GM19043 (cell line): ENCODE measurements at regions not wholly inside any gene's neighbourhood (a gene's known extent, or its start where the extent isn't known, plus 50 kb on each side); places are given as distances from the start of the nearest gene placed in this dataset.
"Not testable (repeated sequence)": the region's sequence is repeated elsewhere in the genome, so short reads cannot be mapped to it uniquely, and the experiment has no call there.

Experiments
- ATAC-seq: cut with Tn5 transposase; IDR thresholded peaks from one replicate; pipeline ENCODE4 v1.9.1; 2021; ENCODE audit warnings: low read depth; ENCODE audit not compliant: unreplicated experiment

DNA sequence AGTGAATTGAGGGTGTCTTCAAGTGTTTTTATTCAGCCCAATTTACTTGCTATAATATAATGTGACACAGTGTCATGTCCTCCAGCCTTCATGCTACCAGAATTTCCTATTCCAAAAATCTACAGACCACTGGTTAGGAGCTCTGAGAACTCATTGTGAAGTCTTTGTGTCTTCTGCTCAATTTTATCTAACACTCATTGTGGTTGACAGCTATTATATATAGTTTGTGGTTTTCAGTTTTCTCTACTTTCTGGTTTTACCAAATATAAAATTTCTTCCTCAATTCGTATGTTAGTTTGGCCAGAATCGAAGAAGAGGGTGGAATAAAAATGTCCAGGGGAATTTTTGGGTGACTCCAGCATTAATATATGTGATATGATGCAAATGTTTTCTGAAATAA is 509.3 kb upstream of the NUDT12 start:
- no peak for ATAC-seq

DNA sequence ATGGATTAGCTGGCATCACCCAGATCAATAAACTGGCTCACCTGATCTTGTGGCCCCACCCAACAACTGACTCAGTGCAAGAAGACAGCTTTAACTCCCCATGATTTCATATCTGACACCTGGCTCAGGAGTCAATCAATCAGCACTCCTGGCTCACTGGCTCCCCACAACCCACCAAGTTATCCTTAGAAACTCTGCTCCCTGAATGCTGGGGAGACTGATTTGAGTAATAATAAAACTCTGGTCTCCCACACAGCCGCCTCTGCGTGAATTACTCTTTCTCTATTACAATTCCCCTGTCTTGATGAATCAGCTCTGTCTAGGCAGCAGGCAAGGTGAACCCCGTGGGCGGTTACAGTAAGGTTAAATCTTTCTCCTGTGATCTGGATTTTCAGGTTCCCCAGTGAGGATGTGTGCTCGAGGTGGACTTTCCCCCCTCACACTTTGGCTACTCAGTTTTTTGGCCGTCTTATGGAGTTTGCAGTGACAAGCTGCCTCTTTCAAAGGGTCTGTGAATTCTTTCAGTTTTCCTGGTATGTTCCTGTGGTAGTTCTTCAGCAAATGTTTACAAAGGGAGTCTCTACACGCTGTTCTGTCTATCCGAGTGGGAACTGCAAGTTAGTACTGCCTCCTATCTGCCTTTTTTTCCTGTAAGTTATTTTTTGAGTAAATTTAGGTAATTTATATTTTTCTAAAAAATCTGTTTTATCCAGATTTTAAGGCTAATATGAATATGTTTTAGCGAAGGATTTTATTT is 500.2 kb upstream of the NUDT12 start:
- no peak for ATAC-seq

DNA sequence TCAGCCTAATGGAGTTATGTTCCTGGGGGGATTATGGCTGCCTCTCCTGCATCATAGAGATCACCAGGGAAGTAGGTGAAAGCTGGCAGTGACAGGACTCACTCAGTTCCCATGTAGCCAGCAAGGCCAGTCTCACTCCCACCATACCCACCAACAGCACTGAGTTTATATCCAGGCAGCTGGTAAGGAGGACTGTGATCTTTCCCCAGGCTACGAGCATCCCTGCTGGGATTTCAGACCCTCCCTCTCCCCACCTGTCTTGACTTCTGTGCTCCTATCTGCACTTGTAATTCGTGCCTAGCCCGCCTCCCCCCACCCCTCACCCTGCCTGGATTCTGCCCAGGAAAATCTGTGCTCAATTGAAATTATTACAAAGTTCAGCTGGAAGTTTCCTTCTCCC is 499.1 kb upstream of the NUDT12 start:
- ATAC-seq = no peak

DNA sequence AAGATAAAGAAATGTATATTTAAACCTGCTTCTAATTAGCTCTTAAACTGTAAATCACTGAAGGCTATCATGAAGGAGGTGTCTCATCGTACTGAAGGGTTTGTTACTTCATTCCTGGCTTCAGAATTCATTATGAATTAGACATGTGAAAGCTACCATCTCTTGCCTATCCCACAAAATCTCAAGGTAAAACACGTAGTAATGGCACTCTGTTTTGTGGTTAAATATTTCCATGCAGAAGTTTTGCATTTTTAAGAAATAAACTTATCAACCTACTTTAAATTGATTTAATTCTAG is 490.7 kb upstream of the NUDT12 start:
- ATAC-seq = no peak

DNA sequence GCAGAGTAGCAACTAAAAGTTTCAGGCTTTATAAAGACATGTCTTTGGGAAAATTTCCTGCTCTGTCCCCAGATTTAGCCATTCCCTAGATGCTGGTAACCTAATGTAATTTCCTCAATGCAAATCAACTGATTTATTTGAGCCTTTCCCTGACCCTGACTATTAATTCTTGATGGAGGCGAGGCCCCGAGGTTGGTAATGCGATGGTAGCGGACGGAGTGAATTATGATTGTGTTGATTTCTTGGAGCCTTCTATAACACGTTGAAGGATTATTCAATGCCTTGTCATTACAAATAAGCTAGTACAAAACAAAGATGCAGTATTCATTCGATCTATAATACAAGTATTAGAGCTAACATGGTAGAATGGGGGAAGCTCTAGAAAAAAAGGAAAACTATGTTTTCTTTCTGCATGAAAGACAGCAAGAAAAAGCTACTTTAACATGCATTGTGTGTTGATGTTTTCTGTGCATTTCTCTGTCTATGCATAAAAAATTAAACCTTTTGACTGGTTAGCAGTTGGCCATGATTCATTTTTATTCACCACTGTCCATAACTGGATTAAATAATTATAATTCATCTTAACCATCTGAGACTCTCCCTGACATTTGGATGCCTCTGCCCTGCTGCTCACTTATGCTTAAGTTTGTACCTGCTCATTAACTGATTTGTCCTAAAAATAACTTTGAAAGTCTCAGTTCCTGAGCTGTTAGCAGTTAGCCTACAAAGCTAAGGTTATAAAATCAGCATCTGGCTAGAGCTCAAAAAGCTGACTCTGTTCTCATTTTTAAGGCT is 490.2 kb upstream of the NUDT12 start:
- ATAC-seq = no peak

DNA sequence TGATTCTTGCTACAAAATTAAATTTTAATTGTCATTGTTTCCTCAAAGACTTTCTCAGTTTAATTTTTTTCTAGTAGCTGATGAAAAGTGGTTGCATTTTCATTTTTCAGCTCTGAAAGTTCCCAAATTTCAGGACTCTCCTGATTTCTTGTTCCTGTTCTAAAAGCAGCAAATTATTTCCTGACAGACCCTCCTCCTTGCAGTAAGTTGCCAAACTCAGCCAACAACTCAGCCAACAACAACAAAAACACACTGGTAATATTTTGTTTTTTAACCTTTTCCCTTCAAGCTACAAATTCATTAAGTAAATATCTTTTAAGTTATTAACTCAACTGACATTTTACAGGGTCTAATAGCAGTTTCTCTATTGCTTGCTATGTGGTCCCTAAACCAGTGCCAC is 487.8 kb upstream of the NUDT12 start:
- ATAC-seq = no peak

DNA sequence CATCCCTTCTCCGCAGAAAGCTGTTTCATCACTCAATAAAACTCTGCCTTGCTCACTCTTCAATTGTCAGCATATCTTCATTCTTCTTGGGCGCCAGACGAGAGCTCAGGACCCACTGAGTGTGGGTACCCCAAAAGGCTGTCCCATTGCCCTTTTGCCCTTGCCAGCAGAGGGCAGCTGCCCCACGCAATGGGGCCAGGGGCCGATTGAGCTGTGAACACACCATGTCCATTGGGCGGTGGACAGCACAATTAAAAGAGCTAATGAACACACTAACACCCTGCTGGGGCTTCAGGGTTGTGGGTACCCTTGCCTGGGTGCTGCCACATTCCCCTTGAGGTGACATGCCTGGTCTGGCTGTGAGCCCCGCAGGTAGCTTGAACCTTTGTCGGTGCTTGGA is 487.2 kb upstream of the NUDT12 start:
- ATAC-seq = no peak

DNA sequence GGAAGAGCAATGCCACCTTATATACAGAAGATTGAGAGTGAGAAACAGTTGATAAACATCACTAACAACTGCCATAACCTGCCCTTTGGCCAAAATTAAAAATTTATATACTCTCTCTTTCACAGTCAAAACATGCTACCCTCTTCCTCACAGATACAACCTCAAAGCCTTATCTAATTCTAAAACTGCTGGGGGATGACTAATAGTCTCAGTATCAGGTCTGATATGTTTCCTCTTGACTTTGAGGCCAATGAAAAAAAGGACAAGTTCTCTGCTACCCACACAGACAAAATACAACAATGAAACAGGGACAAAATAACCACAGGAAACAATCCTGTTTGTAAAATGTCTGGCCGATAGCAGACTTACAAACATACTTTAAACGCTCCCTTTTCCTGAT is 485.6 kb upstream of the NUDT12 start:
- ATAC-seq = no peak

DNA sequence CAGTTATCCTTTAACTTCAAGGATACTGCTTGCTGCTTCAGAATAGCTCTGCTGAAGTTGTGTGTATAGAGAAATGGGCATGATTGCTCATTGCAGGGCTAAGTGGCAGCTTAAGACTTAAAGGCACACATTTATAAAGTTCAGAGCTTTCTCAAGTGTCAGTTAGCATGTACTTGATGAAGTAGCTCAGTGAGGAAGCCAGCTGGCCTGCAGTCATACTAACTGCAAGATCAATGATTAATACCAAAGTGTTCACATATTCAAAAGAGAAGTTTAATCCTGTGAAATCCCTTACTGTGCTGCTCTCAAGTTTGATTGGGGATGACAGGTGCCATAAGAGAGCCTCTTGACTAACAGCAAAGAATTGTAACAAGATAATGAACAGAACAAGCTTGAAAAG is 483.4 kb upstream of the NUDT12 start:
- no peak for ATAC-seq

DNA sequence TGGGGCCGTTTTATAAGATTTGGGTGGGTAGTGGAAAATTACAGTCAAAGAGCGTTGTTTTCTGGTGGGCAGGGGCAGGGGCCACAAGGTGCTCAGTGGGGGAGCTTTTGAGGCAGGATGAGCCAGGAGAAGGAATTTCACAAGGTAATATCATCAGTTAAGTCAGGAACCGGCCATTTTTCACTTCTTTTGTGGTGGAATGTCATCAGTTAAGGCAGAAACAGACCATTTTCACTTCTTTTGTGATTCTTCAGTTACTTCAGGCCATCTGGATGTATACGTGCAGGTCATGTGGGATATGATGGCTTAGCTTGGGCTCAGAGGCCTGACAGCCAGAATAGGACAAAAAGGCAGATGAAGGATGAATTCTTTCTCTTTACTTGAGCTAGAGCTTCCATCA is 477.3 kb upstream of the NUDT12 start:
- not testable (repeated sequence) for ATAC-seq

DNA sequence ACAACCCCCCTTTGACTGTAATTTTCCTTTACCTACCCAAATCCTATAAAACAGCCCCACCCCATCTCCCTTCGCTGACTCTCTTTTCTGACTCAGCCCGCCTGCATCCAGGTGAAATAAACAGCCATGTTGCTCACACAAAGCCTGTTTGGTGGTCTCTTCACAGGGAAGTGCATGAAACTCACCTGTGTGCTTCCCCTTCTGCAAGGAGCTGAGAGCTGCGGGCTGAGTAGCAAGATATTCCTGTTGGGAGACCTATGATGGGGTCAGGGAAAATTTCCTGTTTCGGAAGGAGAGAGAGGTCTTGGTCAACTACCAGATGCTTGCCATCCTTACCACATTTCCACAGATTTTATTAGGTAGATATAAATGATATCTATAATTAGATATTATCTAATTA is 474.5 kb upstream of the NUDT12 start:
- not testable (repeated sequence) for ATAC-seq

DNA sequence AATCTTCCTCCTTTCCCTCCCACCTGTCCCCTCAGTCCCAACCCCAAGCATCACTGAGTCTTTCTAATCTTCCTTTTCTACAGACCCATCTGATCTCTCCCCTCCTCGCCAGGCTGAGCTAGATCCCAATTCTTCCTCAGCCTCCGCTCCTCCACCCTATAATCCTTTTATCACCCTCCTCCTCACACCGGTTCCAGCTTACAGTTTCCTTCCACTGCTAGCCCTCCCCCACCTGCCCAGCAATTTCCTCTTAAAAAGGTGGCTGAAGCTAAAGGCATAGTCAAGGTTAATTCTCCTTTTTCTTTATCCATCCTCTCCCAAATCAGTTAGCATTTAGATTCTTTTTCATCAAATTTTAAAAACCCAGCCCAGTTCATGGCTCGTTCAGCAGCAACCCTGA is 470.6 kb upstream of the NUDT12 start:
- not testable (repeated sequence) for ATAC-seq

DNA sequence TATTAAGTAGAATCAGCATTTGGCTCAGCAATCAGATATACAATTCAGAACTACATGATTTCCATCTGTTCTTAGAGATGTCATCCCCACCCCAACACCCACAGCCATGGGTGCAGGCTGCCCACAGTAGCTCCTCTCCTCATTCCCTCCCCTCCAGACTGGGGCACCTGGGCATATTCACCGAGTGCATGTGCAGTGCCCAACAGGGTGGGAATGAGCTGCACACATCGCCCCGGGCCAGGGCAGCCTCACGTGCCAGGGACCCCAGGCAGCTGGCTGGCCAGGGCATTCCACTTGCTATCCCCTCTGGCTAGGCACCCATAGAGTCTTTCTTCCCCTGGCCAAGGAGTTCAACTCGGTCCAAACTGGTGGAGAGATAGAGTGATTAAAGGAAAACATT is 461.9 kb upstream of the NUDT12 start:
- no peak for ATAC-seq

DNA sequence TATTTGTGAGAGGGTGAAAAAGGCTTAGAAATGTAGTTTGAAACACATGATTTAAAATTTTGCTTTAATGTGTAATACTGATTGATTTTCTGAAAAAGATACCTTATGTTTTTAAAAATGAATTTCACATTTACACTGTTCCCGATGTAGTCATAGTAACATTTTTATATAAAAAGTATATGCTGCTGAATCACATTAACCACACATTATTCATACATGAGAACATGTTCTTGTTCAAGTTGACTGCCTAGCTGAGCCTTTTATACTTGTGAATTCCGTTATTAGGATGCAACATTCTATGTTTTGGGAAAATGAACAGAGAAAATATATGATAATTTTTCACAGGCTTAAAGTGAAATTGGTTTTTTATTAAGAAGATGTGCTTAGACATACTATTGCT is 461.1 kb upstream of the NUDT12 start:
- ATAC-seq = no peak

DNA sequence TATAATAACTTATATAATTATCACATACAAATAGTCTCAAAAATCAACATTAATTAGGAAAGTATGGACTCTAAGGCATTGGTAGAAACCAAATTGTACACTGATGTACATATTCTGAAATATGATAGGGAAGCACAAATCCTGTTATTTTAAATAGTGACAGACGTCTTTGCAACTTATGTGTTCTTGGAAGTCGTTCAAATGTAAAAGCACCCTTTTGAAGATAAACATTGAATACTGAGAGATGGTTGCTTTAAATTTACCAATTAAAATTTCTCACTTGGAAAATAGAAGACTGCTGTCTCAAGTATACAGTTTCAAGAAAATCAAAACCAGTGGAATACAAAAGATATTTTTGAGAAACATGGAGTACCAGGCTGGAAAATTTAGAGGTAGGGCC is 457.4 kb upstream of the NUDT12 start:
- no peak for ATAC-seq

DNA sequence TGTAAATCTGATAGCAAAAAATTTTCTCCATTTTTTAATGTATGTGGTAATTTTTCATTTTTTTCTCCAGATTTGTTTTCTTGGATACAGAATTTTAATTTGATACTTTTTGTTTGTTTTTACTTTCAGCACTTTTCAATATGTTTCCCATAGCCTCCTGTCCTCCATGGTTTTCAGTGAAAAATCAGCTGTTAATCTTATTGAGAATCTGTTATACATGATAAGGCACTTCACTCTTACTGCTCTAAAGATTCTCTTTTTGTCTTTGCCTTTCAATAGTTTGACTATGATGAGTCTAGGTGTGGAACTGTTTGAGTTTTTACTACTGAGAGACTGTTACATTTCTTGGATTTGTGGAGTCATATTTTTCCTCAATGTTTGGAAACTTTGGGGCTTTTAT is 455.7 kb upstream of the NUDT12 start:
- ATAC-seq = no peak

DNA sequence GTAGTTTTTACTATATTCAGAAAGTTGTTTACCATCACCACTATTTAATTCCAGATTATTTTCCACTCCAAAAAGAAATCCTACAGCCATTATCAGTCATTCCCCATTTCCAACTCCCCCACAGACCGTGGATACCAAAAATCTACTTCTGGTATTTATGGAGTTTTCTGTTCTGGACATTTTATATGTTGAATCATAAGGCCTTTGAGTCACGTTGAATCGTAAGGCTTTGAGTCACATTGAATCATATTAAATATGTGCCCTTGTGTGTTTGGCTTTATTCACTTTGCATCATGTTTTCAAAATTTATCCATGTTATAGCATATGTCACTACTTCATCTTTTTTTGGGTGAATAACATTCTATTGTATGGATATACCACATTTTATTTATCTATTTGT is 454.1 kb upstream of the NUDT12 start:
- ATAC-seq = no peak

DNA sequence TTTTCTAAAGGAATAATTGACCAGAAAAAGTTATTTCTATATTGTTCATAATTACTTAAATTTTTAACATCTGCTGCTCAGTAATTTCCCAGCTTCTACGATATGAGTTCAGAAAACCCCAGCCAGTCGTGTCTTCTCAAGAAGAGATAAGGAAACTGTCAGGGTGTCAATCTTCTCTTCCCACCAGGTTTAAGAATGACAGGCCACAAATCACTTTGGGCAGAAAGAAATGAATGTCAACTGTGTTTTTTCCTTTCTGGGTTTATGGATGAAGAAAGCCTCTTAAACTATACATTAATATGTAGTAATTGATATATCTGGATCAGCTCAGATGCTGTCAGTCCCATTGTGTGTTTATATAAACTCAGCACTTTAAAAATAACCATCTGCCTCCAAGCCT is 453.2 kb upstream of the NUDT12 start:
- no peak for ATAC-seq

DNA sequence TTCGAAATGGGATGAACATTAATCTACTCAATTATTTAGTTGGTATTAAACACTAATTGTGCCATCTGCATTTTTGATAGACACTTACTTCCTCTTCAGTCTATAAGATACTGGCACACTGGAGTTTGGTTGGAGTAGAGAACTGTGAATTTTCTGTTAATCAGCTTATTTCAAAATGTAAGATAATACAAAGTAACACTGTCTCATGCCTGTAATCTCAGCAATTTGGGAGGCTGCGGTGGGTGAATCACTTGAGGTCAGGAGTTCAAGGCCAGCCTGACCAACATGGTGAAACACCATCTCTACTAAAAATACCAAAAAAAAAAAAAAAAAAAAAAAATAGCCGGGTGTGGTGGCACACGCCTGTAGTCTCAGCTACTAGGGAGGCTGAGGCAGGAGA is 440.2 kb upstream of the NUDT12 start:
- ATAC-seq = not testable (repeated sequence)

DNA sequence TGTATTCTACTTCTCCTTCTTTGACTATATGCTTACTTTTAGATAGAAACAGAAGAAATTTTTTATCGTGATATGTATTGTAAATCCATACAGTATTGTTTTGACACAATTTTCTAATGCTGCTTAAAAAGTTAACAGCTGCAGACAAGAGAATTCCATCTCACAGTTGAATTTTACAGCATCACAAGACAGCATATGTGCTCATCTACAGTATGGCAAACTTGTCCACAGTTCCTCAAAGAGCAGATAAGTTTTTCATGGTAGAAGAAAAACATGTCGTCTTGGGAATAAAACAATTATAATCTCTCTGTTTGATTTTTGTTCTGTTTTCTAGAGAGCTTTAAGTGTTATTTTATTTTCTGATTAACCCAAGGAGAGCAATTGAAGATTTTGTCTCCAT is 438.5 kb upstream of the NUDT12 start:
- ATAC-seq = no peak

DNA sequence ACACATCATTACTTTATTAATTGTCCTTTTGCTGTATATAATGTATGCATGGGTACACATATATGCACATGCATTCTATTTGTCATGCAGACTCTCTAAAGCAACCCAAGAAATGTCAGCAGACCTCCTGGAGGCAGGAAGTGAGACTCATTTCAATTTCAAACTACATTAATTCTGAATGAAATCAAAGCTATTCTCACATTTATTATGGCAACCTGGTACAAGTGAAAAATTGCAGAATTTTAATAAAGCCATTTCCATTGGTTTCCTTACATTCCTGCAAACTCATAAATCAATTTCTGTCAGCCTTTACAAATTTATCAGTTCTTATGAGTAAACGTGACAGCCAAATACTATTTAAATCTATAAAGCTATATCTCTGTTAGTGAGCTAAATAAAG is 430.4 kb upstream of the NUDT12 start:
- no peak for ATAC-seq

DNA sequence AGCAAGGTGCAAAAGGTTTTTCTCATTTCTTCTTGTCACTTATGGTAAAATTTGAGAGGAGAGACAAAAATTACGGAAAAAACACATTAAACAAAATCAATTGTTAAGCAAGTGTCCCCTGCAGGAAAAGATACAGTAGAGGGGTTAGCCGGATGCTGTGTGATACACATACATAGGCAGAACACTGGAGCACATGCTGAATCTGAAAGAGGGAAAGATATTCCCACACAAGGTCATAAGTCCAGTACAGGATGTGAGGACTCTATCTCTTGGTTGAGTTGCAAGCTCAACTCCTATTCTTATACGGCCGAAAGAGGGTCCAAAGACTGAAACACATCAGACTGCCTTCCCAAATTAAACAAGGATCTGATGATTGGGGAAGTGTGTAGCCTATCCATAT is 427.5 kb upstream of the NUDT12 start:
- no peak for ATAC-seq
